GM19324 (cell line): ENCODE measurements at regions not wholly inside any gene's neighbourhood (a gene's known extent, or its start where the extent isn't known, plus 50 kb on each side); places are given as distances from the start of the nearest gene placed in this dataset.

ENCODE experiments used
- ATAC-seq: cut with Tn5 transposase; IDR thresholded peaks from one replicate; pipeline ENCODE4 v1.9.1; 2021; ENCODE audit warnings: mild to moderate bottlenecking, moderate library complexity; ENCODE audit not compliant: unreplicated experiment, low FRiP score

- ATAC-seq, result no peak
Observed at GRCh38 chr4:56286763-56287162, 100.5 kb downstream of the AASDH start.

- no peak for ATAC-seq
Observed at GRCh38 chr4:56283375-56283774, 103.9 kb downstream of the AASDH start.

GRCh38 chr4:56282004-56282403 is 105.3 kb downstream of the AASDH start:
- no peak for ATAC-seq

GRCh38 chr4:56276547-56276946 is 110.7 kb downstream of the AASDH start:
- no peak for ATAC-seq

- no peak for ATAC-seq
Observed at GRCh38 chr4:56273391-56273790, 113.9 kb downstream of the AASDH start.

- ATAC-seq, result no peak
Observed at GRCh38 chr4:56272927-56273326, 114.4 kb downstream of the AASDH start.

- no peak for ATAC-seq
Observed at GRCh38 chr4:56272003-56272402, 115.3 kb downstream of the AASDH start.

GRCh38 chr4:56271131-56271530 is 116.2 kb downstream of the AASDH start:
- no peak for ATAC-seq

GRCh38 chr4:56267558-56267957 is 119.7 kb downstream of the AASDH start:
- no peak for ATAC-seq

- no peak for ATAC-seq
Observed at GRCh38 chr4:56264873-56265272, 122.4 kb downstream of the AASDH start.

- ATAC-seq, result no peak
Observed at GRCh38 chr4:56261027-56261426, 126.3 kb downstream of the AASDH start.

GRCh38 chr4:56260320-56260719 is 127.0 kb downstream of the AASDH start:
- no peak for ATAC-seq

- ATAC-seq, result no peak
Observed at GRCh38 chr4:56259655-56260054, 127.6 kb downstream of the AASDH start.

- ATAC-seq, result no peak
Observed at GRCh38 chr4:56255820-56256219, 131.5 kb downstream of the AASDH start.

- no peak for ATAC-seq
Observed at GRCh38 chr4:56253666-56254305, 133.5 kb downstream of the AASDH start.

GRCh38 chr4:56252561-56253152 is 134.6 kb downstream of the AASDH start:
- no peak for ATAC-seq

GRCh38 chr4:56251556-56251955 is 135.7 kb downstream of the AASDH start:
- ATAC-seq, result no peak

- no peak for ATAC-seq
Observed at GRCh38 chr4:56250776-56251175, 136.5 kb downstream of the AASDH start.

GRCh38 chr4:56247646-56248045 is 139.6 kb downstream of the AASDH start:
- no peak for ATAC-seq

- ATAC-seq, result no peak
Observed at GRCh38 chr4:56246233-56246610, 141.1 kb downstream of the AASDH start.

GRCh38 chr4:56245547-56246232 is 141.6 kb downstream of the AASDH start:
- ATAC-seq, result no peak

GRCh38 chr4:56244681-56245080 is 142.6 kb downstream of the AASDH start:
- no peak for ATAC-seq
